Colonic mucosa (tissue), 4 donors: ENCODE measurements at regions not wholly inside any gene's neighbourhood (a gene's known extent, or its start where the extent isn't known, plus 50 kb on each side); places are given as distances from the start of the nearest gene placed in this dataset.

Experiments
- DNase-seq: peaks from one replicate; pipeline ENCODE4 v3.0.0-alpha.2; 2020
- H3K27ac ChIP-seq: fragments of 200-600 bp; one replicate; pipeline ENCODE4 v1.8.0; 2021
- H3K27me3 ChIP-seq: fragments of 200-600 bp; one replicate; pipeline ENCODE4 v1.8.0; 2021
- H3K36me3 ChIP-seq: fragments of 200-600 bp; one replicate; pipeline ENCODE4 v1.8.0; 2021
- H3K4me1 ChIP-seq: fragments of 200-600 bp; one replicate; pipeline ENCODE4 v1.8.0; 2021; ENCODE audit warnings: mild to moderate bottlenecking
- H3K4me3 ChIP-seq: fragments of 200-600 bp; one replicate; pipeline ENCODE4 v1.8.0; 2021
- H3K9ac ChIP-seq, 2 donors: one replicate each; pipeline ENCODE4 v1.7.0; 2013; ENCODE audit warnings: control low read depth in 2 of 2, low read depth in 2 of 2, low read length in 2 of 2
- H3K9me3 ChIP-seq: fragments of 200-600 bp; one replicate; pipeline ENCODE4 v1.8.0; 2021
- intact Hi-C: fragments of 100-400 bp; cut with DNase I; formaldehyde crosslinking; loops from one replicate; pipeline ENCODE4 v1.14.1; 2022
- TF ChIP-seq, protein P1 (sequence below): fragments of 200-600 bp; IDR thresholded peaks from one replicate; pipeline ENCODE4 v1.8.0; 2022; ENCODE audit warnings: antibody characterized with exemption, mild to moderate bottlenecking
- donor health status: healthy.
- donor health status: DM: no; HTN: no; CAD: no.
- donor health status: DM: no; HTN: no; CAD: no.

DNA sequence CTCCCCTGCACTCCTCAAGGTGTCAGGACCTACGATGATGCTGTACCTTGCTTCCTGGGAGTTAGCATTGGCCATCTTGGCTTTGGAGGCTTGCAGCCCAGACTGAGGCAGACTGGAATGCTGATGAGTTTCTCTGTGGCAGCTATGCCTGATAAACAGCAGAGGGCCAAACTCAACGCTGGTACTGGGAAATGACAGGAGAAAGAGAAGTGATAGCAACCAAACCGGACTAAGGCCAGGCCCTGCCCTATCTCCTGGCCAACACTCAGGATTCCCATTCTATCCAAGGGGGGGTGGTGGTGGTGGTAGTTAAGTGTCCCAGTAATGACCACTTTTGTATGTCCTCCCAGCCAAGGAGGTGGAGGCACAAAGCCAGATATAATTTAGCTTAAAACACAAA is 90.0 kb upstream of the DTNBP1 start:
- no peaks in the 10 kb centered on the region for H3K27me3 ChIP-seq
- intact Hi-C loops, result no loop called here
- TF ChIP-seq, protein P1, sequence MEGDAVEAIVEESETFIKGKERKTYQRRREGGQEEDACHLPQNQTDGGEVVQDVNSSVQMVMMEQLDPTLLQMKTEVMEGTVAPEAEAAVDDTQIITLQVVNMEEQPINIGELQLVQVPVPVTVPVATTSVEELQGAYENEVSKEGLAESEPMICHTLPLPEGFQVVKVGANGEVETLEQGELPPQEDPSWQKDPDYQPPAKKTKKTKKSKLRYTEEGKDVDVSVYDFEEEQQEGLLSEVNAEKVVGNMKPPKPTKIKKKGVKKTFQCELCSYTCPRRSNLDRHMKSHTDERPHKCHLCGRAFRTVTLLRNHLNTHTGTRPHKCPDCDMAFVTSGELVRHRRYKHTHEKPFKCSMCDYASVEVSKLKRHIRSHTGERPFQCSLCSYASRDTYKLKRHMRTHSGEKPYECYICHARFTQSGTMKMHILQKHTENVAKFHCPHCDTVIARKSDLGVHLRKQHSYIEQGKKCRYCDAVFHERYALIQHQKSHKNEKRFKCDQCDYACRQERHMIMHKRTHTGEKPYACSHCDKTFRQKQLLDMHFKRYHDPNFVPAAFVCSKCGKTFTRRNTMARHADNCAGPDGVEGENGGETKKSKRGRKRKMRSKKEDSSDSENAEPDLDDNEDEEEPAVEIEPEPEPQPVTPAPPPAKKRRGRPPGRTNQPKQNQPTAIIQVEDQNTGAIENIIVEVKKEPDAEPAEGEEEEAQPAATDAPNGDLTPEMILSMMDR, result no peak
- no peak for DNase-seq
- no peak overlapping the region for H3K9ac ChIP-seq
- no peak overlapping the region for H3K27ac ChIP-seq
- no peak overlapping the region for H3K4me3 ChIP-seq
- no peaks in the 10 kb centered on the region for H3K4me1 ChIP-seq
- no peaks in the 10 kb centered on the region for H3K9me3 ChIP-seq
- no peaks in the 10 kb centered on the region for H3K36me3 ChIP-seq

DNA sequence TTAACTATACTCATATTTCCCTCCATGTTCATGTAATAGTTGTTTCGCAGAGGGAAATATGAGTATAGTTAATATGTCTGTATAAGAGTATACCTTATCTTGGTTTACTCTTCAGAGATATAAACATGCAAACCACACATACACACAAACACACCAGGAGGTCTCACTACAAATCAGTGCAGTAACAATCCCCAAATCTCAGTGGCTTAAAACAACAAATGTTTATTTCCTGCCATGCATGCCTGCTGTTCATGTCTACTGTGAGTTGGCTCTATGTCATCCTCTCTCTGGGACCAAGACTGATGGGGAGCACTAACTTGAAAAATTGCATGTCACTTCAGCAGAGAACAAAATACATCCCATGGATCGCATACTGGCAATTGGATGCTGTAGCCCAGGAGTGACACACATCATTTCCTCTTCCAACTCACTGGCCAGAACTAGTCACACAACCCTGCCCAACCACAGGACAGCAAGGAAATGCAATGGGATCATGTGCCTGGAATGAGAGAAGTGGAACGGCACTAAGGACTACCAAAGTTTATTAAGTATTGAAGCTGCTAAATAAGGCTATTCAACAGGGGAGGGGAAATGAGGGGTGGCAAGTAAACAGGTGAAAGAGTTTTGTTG is 89.0 kb upstream of the DTNBP1 start:
- intact Hi-C loops, result no loop called here

DNA sequence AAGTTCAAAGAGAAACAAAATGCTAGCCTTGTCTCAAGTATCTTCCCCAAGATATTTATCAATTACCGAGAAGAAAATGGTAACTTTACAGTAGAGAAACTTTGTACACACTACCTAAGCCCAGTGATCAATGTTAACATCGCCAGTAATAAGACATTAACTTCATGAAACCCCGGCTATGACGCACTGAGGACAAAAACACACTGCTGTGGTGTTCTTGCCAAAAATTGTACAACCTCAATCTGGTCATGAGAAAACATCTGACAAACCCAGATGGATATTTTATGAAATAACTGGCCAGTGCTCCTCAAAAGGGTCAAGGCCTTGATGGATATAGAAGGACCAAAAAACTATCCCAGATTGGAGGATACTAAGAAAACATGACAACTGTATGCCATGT is 85.5 kb upstream of the DTNBP1 start:
- Histone ChIP-seq H3K36me3 (no peaks in the 10 kb centered on the region), H3K27me3 (no peaks in the 10 kb centered on the region), H3K9me3 (no peaks in the 10 kb centered on the region), H3K9ac (no peak overlapping the region), H3K4me1 (no peaks in the 10 kb centered on the region), H3K27ac (no peak overlapping the region), H3K4me3 (no peak overlapping the region)
- TF ChIP-seq, protein P1, result no peak
- intact Hi-C loops, result no loop called here
- DNase-seq, result no peak

More for the DNA sequence above, 89.0 kb upstream of the DTNBP1 start:
- no peaks in the 10 kb centered on the region for H3K36me3 ChIP-seq
- H3K27ac ChIP-seq, result no peak overlapping the region
- TF ChIP-seq, protein P1, result no peak
- DNase-seq, result no peak
- H3K9me3 ChIP-seq, result no peaks in the 10 kb centered on the region
- no peaks in the 10 kb centered on the region for H3K27me3 ChIP-seq
- H3K4me3 ChIP-seq, result no peak overlapping the region
- H3K4me1 ChIP-seq, result no peaks in the 10 kb centered on the region
- H3K9ac ChIP-seq, result no peak overlapping the region

DNA sequence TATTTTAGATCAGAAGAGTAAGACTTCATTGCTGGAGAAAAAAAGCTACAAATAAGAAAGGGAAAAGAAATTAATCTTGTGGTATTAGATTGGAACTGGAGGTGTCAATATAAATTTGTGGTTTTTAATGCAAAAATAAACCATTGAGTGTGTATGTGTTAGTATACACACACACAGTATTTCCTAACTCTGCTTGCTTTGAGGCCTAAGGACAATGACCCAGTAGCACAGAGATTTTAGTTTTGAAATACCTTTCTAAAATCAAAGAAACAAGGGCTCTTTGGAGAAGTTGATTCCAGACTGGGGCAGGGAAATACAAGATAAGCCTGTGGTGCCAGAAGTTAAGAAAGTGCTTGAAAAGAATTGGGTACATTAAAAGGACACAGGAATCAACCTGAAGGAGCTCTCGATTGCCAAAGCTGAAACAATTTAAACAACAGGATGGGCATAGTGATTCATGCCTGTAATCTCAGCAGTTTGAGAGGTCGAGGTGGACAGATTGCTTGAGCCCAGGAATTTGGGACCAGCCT is 84.6 kb upstream of the DTNBP1 start:
- no peak for DNase-seq
- Histone ChIP-seq H3K27me3 (no peaks in the 10 kb centered on the region), H3K9me3 (no peaks in the 10 kb centered on the region), H3K4me3 (no peak overlapping the region), H3K9ac (no peak overlapping the region), H3K27ac (no peak overlapping the region), H3K36me3 (no peaks in the 10 kb centered on the region), H3K4me1 (no peaks in the 10 kb centered on the region)
- TF ChIP-seq, protein P1, result no peak
- intact Hi-C loops, result no loop called here

DNA sequence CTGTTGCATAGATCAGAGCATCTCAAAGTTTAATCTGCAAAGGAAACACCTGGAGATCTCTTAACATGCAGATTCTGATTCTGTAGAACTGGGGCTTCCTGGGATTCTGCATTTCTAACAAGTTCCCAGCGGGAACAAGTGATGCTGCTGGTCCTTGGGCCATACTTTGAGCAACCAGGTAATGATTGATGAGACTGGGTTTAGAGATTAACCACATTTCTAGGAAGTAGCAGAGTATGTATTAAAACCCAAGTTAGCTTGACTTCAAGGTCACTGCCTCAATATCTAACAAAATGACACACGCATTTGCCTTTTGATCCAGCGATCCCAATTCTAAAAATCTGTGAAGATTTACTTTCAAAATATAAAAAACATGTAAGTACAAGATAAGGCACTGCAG is 83.0 kb upstream of the DTNBP1 start:
- DNase-seq, result no peak

More for the DNA sequence above, 83.0 kb upstream of the DTNBP1 start:
- Histone ChIP-seq H3K9ac (no peak overlapping the region), H3K27ac (no peak overlapping the region), H3K9me3 (no peaks in the 10 kb centered on the region), H3K36me3 (no peaks in the 10 kb centered on the region), H3K4me1 (no peaks in the 10 kb centered on the region), H3K4me3 (no peak overlapping the region), H3K27me3 (no peaks in the 10 kb centered on the region)
- TF ChIP-seq, protein P1, result no peak
- intact Hi-C loops, result no loop called here
